ENCODE measurements at regions not wholly inside any gene's neighbourhood (a gene's known extent, or its start where the extent isn't known, plus 50 kb on each side); places are given as distances from the start of the nearest gene placed in this dataset.
"Not testable (repeated sequence)": the region's sequence is repeated elsewhere in the genome, so short reads cannot be mapped to it uniquely, and the experiment has no call there.

DNA sequence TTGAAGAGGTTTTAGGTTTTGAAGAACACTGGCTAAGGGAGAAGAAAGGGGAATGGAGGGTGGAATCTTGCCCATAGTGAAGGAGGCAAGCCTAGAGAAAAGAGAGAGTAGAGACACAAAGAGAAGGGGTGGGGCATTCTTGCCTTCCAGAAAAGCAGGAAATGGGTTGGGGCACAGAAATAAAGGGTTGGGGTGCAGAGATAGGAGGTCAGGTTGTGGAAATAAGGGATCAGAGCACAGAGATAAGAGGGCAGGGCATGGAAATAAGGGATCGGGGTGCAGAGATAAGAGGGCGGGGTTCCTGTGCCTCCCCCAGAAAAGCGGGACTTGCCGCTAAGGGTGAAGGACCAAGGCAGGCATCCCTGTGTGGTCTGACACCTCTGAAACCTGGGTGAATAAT lies 69.9 kb downstream of the ALG1L2 start:
- not testable (repeated sequence) for DNase-seq (ENCODE audit: low spot score)

DNA sequence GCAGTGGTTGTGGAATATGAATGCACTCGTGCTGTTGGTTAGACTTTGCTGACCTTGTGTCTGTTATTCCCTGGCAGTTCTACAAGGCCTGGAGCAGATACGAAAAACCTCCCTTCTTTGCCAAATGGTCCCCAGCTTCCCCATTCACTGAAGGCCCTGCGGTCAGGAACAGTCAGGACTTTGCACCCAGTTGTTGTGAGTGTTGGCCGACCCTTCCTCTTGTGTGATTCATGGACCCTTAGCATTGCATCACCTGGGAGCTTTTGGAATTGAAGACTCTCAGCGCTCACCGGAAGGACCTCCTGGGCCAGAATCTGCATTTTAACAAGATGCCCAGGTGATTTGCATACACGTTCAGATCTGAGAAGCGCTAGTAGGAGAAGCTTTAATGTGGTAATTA lies 71.6 kb downstream of the ALG1L2 start:
- not testable (repeated sequence) for DNase-seq (ENCODE audit: low spot score)

DNA sequence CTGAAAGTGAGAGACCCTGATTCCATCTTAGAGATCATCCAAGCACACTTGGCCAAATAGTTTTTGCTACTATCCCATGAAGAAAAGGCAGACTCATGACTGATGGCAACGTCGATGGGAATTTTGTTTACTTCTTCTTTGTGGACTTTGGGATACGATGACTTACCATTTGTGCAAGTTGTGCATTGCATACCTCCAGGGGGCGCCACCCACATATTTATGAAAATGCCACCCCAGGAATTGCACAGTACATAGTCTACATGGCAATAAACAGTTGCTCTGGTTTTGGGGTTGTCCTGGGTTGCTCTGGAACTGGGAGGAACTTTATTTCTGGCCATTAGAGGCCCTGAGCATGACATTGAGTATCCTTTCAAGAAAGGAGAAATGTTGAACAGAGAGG lies 73.8 kb downstream of the ALG1L2 start:
- not testable (repeated sequence) for DNase-seq (ENCODE audit: low spot score)

DNA sequence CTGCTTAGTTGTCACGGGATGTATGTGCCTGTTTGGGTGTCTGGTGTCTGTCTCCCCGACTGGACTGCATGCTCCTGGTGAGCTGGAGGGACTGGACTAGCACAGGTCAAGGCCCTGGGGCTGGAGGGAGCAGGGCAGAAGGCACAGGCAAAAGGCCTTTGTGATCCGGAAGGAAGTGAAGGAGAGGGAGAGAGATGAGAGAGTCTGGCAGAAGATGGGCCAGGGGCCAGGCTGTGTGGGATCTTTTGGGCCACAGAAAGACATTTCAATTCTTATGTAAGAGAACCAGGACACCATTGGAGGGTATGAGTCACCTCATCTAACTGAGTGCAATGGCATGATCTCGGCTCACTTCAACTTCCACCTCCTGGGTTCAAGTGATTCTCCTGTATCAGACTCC lies 85.2 kb downstream of the ALG1L2 start:
- DNase-seq (ENCODE audit: low spot score), result not testable (repeated sequence)

DNA sequence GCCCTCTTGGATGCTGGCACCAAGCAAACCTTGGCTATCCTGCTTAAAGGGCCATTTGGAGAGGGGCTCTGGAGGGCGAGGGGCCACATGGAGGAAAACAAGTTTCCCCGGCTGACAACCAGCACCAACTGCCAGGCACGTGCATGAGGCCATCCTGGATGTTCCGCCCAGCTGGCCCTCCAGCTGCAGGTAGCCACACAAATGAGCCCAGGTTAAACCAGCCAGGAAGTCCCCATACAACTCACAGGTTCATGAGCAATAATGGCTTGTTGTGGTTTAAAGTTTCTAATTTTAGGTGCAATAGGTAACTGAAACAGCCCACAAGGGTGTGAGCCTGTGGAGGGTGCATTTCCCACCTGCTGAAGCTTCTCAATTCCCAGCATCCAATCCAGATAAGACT lies 93.6 kb downstream of the ALG1L2 start:
- not testable (repeated sequence) for DNase-seq (ENCODE audit: low spot score)

DNA sequence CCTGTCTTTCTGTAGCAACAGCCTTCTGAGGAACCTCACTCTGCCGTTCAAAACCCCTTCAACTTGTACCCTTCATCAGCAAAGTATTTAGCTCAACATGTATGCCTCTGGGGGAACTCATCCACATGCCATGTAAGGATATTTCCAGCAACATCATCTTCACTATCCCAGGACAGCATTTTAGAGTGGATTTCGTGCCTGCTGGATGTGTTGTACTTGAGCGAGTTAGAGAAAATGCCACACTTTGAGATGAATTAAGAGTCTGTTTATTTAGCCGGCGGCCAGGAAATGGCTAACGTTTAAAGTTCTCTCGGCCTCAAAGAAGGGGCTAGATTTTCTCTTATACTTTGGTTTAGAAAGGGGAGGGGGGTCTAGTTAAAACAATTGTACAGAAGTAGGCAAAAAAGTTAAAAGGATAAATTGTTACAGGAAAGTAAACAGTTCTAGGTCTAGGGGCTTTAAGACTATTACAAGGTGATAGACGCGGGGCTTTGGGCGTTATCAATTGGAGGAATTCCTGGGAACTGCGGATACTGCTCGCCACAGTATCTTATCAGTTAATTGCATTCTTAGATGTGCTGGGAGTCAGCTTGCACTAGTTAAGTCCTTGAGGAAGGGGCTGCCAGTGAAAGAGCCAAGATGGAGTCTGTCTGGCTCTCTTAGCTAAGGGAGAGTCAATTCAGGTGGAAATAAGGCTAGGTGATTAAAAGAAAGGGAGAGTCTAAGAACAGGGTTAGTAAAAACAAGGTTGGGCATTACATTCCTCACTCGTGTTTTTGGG lies 95.0 kb downstream of the ALG1L2 start:
- DNase-seq (ENCODE audit: low spot score), result not testable (repeated sequence)

DNA sequence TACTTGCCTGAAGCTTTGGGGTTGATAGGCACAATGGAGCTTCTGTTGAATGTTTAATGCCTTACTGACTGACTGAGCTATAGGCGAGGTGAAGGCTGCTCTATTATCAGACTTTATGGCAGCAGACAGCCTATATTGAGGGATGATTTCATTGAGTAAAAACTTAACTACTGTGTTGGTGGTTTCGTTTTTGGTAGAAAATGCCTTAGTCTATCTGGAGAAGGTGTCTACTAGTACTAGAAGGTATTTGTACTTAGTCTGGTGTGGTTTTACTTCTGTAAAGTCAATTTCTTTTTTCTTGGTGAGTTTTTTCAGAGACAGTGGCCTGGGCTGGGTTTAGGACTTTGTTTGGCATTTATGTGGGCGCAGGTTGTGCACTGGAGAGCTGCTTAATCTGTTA lies 97.2 kb downstream of the ALG1L2 start:
- not testable (repeated sequence) for DNase-seq (ENCODE audit: low spot score)

DNA sequence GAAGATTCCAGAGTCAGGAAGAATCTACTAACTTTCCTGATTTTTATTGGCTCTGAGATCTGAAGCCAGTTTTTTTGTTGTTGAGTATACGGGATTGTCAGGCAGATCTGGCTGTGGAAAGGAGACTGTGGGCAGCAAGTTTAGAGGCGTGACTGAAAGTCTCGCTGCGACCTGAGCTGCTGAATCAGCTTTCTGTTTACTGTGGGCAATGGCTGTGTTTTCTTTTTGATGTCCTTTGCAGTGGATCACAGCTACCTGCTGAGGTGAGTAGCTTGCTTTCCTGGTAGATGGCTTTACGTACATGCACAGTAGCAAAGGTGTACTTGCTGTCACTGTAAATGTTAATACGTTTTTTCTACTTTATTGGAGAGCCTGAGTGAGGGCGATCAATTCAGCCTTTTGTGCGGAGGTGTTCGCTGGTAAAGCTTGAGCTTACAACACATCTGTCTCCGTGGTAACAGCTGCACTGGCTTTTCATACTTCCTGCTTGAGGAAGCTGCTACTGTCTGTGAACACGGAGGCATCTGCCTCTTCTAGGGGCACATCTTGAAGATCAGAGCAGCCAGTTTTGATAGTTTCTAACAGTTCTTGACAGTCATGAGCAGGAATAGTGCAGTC lies 97.8 kb downstream of the ALG1L2 start:
- DNase-seq (ENCODE audit: low spot score), result peak; percentile 1

DNA sequence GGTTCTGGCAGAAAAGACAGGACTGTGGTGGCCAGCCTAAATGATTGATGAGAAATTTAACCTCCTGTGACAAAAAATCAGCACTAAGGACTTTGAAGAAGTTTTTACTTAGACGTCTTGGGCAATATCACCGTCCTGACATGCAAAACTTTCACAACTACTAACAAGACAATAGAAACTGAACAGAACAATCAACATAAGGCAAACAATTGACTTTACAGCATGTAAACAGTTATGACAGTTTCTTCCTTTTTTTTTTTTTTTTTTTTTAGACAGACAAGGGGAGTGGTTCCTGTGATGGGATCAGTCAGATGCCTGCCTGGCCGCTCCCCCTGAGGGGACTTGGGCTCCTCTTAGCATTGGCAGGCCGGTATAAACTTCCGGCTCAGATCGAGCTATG lies 100.8 kb downstream of the ALG1L2 start:
- not testable (repeated sequence) for DNase-seq (ENCODE audit: low spot score)

DNA sequence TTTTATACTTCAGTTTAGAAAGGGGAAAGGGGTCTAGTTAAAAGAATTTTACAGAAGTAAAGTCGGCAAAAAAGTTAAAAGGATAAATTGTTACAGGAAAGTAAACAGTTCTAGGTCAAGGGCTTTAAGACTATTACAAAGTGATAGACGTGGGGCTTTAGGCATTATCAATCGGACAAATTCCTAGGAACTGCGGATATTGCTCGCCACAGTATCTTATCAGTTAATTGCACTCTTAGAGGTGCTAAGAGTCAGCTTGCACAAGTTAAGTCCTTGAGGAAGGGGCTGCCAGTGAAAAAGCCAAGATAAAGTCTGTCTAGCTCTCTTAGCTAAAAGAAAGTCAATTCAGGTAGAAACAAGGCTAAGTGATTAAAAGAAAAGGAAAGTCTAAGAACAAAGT lies 102.1 kb downstream of the ALG1L2 start:
- DNase-seq (ENCODE audit: low spot score), result not testable (repeated sequence)

DNA sequence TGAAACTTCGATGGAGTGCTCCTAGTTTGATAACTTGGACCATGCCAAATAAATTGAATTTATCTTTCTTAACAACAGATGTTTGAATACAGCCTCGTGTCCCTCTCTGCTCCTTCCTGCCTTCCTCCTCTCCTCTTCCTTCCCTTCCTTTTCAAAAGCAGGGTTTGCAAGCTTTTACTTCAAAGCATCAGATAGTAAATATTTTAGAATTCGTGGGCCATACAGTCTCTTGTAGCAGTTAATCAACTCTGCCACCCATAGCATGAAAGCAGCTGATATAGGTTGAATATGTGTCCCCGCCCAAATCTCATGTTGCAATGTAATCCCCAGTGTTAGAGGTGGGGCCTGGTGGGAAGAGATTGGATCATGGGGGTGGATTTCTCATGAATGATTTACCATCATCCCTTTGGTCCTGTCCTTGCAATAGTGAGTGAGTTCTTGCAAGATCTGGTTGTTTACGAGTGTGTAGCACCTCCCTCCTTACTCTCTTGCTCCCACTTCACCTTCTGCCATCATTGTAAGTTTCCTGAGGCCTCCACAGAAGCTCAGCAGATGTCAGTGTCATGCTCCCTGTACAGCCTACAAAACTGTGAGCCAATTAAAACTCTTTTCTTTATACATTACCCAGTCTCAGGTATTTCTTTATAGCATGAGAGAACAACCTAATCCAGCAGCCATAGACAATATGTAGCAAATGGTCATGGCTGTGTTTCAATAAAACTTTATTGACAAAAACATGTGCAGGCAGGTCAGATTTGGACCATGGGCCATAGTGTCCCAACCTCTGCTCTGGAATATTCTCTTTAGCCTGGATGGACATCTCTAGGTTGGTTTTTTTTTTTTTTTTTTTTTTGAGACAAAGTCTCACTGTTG lies 102.8 kb downstream of the ALG1L2 start:
- not testable (repeated sequence) for DNase-seq (ENCODE audit: low spot score)

DNA sequence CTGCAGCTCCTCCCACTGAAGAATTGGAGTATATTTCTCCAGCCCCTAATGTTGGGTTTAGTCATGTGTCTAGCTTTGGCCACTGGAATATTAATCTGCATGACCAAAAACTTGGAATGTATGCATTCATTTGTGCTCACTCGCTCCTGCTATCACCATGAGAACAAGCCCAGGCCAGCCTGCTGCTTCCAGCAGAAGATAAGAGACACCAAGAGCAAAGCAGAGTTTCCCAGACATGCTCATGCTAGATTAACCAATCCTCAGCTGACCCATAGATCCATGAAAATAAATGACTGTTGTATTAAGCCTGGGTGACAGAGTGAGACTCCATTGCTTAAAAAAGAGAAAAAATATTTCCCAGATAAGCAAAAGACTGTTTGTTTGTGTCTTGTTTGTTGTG lies 119.6 kb downstream of the ALG1L2 start:
- DNase-seq (ENCODE audit: low spot score), result not testable (repeated sequence)

DNA sequence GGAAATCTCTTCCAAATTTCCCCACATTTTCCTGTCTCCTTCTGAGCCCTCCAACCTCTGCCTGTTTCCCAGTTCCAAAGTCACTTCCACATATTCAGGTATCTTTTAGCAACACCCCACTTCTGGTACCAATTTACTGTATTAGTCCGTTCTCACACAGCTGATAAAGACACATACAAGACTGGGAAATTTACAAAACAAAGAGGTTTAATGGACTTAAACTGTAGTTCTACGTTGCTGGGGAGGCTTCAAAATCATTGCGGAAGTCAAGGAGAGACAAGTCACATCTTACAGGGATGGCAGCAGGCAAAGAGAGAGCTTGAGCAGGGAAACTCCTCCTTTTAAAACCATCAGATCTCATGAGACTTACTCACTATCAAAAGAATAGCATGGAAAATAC lies 122.0 kb downstream of the ALG1L2 start:
- DNase-seq (ENCODE audit: low spot score), result not testable (repeated sequence)

DNA sequence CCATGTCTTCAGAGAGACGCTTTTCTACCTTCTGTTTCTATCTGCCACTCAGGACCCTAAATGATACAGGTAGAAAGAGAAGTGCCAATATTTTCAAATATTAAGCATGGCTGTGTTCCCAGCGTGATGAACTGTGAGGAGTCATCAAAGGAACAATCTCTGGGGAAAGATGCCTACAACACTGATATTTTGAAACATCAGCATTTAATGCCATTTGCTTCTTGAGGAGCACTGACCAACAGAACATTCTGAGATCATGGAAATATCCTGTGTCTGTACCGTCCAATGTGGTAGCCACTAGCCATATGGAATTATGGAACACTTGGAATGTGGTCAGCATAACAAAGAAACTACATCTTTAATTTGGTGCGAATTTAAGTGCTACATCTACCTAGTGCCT lies 117.9 kb upstream of the COL6A5 start:
- DNase-seq (ENCODE audit: low spot score), result no peak

DNA sequence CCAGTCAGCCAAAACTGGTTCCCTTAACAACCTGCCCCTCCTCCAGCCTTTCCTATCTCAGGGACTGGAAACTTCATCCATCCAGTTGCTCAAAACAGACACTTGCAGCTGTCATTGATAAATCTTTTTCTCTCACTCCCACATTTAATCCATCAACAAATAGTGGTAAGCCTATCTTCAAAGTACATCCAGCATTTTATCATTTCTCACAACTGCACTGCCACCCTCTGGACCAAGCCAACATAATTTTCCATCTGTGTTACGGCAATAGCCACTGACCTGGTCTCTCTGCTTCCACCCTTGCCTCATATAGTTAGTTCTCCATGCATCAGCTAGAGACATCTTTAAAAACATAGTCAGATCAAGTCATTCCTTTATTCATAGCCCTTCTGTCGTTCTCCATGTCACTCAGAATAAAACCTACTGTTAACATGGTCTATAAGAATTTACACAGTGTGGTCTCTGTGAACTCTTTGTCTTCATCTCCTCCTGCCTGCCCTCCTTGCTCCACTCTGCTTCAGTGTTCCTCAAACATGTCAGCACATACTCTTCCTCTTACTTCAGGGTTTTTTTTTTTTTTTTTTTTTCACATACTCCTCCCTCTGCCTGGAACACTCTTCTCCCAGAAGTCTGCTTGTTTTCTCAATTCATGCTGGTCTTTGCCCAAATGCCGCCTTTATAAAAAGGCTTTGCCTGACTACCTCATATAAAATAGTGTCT lies 102.5 kb upstream of the COL6A5 start:
- DNase-seq (ENCODE audit: low spot score), result peak; percentile 15

DNA sequence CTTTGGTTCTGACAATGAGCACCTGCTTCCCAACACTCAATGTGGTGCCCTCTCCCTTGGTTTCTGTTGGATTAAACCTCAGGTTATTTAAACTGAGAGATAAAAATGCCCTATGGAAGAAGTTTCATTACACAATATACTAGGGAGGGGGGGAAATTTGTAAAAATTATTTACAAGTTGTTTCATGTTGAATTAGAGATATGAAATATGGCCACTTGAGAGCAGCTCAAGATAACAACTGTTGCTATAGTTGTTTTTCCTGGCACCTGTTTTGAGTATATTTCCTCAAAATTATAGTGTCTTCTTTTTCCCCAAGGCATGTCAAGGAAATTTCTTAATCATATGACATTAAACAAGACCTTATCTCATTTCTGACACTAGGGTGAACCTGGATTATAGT lies 101.7 kb upstream of the COL6A5 start:
- no peak for DNase-seq (ENCODE audit: low spot score)

DNA sequence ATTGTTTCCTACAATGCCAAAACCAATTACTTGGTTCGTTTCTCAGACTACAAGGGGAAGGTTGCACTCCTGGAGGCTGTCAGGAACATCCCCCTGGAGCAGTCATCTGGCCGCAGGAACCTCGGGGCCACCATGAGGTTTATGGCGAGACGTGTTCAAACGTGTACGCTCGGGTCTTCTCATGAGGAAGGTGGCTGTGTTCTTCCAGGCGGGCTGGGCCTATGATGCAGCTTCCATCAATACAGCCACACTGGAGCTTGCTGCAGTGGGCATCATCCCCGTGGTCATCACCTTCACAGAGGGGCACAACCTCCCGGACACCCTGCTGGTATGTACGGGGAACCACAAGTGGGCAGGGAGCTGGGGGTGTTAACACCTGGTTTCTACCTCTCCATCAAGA lies 94.5 kb upstream of the COL6A5 start:
- no peak for DNase-seq (ENCODE audit: low spot score)

DNA sequence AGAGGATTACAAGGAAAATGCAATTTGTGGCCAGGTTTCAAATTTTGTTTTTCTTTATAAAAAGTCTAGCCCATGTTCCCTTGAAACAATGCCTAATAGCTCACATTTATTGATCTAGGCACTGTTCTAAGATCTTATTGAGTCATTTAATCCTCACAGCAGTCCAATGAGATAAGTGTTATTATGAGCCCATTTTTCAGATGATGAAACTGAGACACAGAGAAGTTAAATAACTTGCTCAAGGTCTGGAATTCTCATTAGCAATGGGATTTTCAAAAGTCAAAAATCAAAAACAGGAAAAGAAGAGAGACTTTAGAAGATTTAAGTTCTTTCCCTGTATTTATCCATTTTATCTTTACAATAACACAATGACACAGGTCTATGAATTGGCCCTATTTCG lies 90.0 kb upstream of the COL6A5 start:
- no peak for DNase-seq (ENCODE audit: low spot score)

DNA sequence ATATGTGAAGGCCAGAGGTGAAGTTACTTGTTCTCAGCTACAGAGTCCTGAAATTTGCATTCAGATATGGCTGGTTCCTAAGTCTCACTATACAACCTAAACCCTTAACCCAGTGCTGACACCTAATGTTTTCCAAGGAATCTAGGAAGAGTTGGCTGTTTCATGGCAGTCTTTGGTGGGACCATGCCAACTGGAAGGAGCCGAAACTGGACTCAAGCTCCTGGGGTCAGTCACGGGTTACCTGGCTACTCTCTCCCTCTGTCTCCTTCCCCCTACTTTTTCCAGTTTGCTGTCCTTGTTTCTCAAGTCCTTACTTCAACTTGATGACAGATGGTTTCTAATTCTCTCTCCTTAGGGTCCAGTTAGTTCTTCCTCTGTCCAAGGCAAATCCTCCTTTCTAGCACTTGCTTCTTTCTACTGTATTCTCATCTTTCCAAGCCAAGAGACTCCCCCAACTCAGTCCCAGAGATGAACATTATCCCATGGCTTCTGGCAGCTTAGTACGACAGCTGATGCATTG lies 88.6 kb upstream of the COL6A5 start:
- no peak for DNase-seq (ENCODE audit: low spot score)

DNA sequence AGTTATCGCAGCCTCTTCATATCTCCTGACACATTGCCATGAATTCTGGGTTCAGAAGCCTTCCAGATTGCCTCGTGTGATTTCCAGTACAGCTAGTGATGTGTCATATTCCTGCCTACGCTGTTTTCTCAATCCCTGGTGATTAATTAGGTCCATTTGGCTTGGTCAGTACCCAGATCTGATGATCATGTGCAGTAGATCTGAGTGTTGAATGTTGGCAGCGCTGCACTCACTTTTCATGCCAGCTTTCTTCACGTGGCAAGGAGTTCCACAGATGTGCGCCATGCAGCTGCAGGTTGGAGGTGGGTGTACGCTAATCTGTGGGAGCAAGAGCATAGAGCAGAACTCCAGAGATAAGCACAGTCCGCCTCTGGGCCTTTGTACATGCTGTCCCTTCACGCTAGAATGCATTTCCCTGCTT lies 86.9 kb upstream of the COL6A5 start:
- no peak for DNase-seq (ENCODE audit: low spot score)

DNA sequence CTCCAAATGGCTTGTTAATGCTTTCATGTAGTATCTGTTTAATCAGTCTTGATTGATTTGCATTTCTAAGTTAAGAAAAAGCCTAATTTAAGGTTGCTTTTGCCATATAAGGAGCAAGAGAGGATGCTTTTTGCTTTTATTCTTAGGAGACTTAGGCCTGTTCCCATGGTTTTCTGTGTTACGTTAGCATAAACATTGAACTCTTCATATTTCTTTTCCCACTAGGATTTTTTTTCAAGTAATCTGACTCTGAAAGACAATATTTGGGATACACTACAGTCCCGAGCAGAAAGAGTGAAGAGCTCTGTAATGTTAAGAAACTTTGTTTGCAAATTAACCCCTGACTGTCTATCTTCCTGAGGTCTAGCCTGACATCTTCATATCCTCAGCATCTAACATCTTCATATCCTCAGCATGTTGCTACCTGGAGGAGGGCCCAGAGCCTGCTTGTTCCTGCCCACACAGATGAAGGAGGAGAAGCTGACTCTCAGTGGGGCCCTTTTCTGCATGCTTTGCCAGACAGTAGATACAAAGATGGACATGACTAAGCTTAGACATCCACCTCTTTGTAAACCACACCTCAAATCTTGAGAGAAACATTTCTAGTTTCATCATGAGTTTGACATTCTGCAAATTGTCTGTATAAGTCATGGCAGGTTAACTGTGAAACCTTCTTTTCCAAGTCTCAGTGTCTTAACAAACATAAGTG lies 86.2 kb upstream of the COL6A5 start:
- DNase-seq (ENCODE audit: low spot score), result no peak
